IPS-NIHi7 (cell line): ENCODE measurements at regions not wholly inside any gene's neighbourhood (a gene's known extent, or its start where the extent isn't known, plus 50 kb on each side); places are given as distances from the start of the nearest gene placed in this dataset.
"Not testable (repeated sequence)": the region's sequence is repeated elsewhere in the genome, so short reads cannot be mapped to it uniquely, and the experiment has no call there.

Experiments used
- DNase-seq: peaks from one replicate; pipeline ENCODE4 v3.0.0; 2012; ENCODE audit warnings: mixed read lengths; ENCODE audit errors: extremely low spot score

DNA sequence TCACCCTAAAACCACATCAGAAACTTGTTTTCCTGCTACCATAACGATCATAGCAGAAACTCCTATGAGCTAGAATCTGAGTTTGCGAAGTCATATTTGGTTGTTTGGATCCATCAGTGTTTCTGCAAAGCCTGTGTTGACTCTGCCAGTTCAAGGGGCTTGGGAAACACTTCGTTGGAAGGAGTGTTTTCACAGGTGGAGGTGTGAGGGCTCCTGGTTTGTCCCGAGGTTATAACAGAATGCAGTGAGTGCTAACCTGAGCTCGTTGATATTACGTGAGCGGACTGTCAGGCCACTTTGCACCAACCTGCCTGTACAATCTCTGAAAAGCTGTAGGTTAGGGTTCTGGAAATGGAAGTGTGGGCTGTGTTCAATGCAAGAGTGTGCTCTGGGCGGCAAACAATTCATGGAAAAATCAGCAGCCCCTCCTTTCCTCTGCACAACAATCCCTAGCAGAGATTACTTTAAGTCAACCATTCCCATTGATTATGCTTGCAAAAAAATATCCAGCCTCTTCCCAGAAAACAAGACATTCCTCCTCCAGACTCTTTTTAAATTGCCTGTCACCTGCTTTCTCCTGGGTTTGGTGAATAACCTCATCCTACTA lies 622.0 kb downstream of the TYW1 start:
- no peak for DNase-seq

DNA sequence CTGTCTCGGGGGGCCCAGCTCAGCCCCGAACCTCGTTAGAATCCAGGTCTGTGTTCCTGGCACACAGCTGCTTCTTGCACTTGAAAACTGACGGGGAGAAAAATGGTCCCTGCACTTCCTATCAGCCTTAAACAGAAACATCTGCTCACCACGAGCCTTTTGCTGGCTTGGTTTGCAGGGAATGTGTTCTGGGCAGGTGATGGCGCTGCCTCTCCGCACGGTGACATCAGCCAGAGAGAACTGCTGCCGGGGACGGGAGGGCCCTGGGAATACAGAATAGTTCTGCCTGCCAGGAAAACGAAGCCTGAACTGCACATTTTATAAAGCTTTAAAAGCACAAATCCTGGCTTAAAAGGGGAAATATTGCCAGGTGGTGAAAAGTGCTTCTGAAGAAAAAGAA lies 622.5 kb downstream of the TYW1 start:
- peak; percentile 49 for DNase-seq

DNA sequence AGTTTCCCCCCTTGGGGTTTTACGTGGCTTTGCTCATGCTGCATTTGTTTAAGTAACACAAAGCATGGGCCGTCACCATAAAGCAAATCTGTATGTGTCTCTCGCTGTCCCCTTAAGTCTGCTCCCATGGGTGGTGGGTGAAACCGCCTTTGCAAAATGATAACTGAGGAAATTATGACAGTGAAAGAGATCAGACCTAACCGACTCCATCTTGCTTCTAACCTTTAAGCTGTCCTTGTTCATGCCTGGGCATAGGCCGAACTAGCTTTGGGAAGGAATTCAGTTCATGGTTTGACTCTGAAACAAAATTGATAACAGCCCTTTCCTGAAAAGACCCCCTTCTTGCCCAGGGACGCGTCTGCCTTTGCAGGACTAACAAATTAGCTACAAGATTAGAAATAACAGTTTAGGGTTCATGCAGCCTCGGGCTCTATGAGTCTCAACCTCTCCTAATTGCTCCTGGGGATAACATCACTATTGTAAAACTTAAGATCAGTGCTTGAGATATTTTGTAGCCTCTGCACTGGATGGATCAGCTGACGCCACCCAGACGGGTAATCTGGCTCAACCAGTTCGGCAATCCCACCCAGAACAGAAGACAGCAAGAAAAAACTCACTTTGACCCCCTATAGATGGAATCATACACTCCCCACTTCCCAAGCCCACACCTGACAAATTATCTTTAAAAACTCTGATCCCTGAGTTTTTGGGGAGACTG lies 623.7 kb downstream of the TYW1 start:
- no peak for DNase-seq

DNA sequence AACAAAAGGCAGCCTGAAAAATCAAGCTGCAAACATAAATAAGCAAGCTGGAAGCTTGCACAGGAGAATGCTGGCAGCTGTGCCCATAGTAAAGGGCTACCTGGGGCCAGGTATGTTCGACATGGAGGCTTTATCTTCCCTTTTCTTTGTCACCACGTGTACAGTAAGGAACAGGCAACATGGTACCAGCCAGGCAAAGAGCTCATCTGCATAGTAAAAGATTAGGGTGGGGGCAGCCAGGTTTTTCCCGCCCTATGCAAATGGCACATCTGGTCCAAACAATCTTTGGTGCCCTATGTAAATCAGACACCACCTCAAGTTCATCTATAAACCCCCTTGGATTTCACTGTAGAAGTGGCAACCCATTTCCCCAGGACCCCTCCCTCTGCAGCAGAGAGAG lies 625.1 kb downstream of the TYW1 start:
- no peak for DNase-seq

DNA sequence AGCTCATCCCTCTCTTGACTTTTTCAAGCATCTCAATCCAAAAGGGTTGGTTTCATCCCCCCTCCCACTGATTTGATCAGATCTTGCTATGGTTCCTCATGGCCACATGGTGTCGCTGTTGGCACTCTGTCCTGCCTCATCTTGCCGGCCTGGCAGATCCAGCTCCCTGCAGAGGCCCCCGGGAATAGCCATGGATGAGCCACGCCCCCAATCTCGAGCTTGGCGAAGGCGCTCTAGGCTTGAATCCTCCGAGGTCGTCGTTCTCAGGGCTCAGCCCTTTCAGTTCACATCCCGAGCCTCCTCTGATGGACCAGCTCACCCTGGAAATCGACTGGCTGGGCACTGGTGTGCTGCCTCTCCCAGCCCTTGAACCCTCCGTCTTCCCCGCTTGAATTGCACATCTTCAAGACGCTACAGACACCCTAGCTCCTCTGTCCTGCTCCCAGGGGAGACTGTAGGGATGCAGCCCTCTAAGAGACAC lies 628.7 kb downstream of the TYW1 start:
- DNase-seq = peak; percentile 92

DNA sequence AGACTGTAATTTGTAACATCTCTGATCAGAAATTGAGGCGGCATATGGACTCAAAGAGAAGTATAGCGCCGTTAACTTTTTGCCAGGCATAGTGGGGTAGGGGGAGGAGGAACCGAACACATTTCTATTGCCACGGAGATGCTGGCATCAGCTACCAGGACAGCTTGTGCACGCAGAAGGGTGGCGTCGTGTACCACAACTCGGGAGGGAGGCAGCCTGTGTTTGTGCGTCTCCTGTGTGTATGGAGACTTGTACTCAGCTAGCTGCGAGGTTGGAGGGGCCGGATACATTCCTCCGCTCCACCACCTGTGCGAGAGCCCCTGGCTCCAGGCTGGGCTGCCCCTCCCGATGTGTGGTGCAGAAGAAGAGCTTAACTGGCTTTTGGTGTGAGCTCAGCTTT lies 634.8 kb downstream of the TYW1 start:
- DNase-seq = no peak

DNA sequence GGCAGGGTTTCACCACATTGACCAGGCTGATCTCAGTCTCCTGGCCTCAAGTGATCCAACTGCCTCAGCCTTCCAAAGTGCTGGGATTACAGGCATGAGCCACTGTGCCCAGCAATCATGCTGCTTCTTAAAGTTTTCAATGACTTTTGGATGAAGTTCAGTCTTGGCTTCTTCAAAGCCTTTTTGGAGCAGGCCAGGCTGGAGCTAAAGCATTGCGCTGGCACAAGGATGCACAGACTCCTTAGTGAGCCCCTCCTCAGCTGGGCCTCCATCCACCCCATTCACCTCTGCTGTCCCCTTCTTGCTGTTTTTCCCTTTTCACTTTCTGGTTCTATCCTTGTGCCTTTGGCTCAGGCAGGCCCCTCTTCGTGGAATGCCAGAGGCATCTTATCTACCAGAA lies 638.6 kb downstream of the TYW1 start:
- DNase-seq = no peak

DNA sequence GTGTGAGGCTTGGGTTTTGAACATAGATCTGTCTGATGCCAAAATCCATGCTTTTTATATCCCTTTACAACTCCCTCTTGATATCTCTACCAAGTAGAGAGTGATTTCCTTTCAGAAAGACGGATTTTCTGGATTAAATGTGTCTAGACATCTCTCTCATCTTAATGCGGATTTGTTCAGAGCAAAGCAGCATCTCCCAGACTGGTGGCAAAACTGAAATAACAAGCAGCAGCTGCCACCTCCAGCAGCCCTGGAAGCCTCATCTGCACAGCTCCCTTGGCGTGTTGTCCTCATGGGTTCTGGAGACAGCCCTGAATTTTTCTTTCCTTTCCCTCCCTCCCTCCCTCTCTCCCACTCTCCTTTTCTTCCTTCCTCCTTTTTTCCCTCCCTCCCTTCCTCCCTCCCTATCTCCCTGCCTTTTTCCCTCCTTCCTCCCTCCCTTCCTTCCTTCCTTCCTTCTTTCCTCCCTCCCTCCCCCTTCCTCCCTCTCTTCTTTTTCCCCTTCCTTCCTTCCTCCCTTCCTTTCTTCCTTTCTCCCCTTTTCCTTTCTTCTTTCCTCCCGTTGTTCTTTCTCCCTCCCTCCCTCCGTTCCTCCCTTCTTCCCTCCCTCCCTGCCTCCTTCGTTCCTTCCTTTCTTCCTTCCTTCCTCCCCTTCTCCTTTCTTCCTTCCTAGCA lies 639.9 kb downstream of the TYW1 start:
- DNase-seq = no peak

DNA sequence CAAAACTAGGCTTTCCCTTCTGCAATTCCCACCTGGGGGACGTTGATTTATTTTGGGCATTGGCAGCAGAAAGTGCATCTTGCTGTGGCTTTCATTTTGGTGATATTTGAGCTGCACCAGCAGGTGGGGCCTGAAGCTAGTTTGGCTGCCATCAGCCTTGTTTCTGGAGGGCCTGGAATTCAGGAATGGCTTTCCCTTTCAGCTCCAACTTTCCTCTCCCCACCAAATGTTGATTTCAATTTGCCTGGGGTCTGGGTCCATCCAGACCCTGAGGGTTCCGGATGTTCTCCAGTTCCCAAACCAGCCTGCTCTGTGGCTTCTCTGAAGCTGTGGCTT lies 640.4 kb downstream of the TYW1 start:
- peak; percentile 59 for DNase-seq

DNA sequence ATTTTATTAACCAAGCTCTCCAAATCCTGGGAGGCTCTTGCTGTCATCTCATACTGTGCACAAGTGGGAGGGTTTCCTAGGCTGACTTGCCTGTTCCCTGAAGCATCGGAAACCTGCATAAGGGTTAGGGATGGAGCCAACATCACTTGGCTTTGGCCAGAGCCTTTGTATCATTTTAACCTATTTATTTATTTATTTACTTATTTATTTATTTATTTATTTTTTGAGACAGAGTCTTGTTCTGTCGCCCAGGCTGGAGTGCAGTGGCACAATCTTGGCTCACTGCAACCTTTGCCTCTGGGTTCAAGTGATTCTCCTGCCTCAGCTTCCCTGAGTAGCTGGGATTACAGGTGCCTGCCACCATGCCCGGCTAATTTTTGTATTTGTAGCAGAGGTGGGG lies 645.9 kb downstream of the TYW1 start:
- not testable (repeated sequence) for DNase-seq

DNA sequence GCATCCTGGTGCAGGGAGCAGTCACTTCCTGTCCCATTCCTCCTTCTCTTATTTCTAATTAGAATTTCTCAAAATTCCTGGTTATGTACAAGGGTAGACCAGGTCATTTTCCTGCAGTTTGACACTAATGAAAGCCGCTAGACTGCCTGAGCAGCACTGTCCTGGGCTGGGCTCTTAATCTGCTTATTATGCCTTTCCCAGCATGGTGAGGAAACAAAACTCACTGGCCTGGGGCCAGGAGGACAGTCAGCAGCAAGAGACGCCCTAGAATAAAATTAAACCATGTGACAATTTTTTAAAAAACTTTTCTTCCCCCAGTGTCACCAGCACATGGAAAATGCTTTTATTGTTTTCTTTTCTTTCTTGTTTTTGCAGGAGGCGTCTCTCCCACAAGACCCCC lies 647.5 kb downstream of the TYW1 start:
- DNase-seq = no peak

DNA sequence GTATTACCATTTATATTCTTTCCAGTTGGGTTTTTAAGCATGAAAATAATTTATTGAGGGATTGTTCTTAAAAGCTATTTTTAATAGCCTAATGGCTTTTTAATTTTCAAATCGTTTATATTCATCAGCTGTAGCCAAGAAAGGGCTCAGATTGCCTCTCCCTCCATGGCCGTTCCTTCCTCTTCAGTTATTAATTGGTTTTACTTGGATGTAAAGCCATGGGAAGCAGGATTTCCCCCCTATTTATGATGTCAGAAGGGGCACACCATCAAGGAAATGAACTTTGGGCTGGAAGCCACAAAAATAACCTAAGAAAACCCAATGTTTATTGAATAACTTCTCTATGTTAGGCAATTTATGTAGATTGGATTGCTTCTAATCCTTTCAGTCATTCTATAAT lies 656.3 kb downstream of the TYW1 start:
- no peak for DNase-seq

DNA sequence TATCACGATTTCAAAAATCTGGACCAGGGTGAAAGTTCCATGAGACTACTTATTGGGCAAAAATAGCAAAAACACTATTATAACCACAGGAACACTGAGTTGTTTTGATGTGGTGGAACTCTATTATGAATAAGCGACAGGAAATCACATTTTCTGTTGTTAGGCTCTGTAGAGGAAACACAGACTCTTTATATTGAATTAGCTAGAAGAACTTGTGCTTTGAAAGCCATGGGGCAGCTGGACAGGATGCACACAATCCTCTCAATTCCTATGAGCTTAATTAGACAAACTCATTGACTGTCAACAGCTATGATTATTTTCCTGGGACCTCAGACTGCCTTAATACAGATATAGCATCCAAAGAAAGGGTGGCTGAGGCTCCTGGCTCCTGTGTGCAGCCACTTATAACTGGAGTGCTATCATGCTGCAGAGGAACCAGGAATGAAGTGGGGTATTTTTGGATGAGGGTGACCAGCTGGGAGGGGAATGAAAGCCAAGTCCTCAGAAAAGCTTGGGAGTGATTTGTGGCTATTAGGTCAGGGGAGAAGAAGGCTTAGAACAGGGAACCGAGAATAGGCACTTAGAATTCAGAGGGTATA lies 657.3 kb downstream of the TYW1 start:
- DNase-seq = no peak

DNA sequence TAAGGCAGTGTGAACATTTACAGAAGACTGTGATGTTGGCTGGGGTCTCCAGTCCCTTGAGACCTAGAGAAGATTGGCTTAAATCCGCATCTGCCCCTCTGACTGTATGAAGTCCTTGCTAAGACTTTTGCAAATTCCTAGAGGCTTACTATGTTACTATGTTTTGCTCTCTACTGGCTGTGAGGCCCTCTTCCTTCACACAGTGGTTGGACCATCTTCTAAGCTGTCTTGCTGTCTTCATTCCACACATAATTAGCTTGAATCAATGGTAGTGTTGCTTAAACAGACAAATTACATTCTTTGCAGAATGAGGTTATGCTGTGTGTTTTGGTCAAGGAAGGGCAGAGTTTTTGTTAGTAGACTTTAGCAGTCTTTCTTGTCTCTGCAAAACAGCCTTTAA lies 658.0 kb downstream of the TYW1 start:
- DNase-seq = no peak

DNA sequence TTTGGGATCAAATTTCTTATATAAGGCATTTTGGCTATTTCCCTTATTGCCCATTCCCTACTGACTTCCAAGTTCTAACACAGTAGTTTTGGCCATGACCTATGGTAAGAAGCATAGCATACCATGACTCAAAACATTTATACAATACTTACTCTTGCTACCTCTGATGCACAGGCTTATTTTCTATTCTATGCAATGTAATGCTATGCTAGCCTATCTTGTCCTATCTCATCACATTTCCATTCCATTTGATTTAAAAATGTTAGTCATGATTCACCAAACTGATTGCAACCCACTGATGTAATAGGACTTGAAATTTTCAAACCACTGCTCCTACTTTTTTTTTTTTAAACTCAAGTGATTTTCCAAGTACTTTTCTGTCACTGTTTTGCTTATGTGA lies 658.5 kb downstream of the TYW1 start:
- no peak for DNase-seq

DNA sequence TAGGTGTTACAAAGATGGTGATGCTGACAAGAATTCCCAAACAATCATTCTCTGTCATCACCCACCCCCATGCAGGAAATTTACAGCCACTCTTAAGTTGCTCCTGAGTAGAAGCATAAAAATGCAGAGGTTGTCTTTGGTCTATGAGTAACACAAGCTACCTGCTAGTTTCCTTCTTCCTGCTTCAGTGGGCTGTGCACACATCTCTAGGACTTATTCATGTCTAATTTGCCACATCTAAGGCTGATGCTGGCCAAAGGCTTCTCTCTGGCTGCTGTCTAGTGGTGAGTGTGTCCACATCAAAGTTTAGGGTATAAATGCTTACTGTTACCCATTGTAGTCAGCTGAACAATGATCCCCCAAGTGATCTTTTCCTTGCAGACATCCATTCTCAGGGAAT lies 662.5 kb downstream of the TYW1 start:
- DNase-seq = no peak

DNA sequence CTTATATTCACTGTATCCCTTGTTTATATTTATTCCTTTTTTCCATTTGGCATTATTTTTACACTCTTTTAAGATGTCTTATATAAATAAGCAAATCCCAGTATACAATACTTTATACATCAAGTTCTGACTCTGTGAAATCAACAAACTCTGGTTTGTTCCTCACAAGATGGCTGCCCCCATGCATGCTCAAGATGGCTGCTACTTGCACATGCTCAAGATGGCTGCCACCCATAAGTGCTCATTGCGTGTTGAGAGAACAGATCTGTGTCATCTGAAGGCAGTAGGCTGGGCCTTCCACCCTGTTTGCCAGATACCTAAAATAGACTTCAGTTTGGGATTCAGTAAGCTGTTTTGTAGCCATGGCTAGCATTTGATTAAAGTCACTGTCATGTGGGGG lies 666.2 kb downstream of the TYW1 start:
- DNase-seq = no peak

DNA sequence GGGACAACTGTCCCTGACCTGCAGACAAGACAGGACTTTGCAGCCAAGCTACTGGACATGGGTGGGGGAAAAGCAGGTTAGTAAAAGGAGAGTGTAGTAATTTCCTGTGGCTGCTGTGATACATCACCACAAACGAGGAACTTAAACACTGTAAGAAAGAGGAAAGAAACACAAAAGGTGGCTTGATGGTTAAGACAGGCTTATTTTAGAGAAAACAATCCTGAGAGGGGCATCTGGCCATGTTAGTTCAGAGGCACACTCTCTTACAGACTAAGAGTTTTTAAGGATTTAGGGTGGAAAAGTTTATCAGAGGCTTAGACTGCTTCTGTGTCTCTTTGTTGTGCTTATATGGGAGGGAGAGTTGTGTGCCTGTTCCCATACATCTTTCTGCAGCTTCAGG lies 667.0 kb downstream of the TYW1 start:
- DNase-seq = no peak

DNA sequence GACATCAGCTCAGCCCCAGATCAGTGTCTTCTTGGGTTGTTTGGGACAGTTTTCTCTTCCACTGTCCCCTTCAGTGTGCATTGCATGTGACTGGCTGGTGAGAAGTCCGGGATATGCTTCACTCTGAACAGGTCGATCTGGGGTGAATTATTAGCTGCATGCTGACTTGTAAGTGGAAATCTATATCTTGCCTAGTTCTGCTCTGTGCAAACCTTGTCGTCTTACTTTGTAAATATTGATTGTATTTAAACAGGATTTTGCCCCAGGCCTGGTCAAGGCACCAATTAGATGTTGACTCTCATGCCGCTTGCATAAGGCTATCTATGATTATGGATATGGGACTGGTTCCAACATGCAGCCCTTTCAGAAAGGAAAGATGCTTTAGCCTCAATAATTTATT lies 669.7 kb downstream of the TYW1 start:
- DNase-seq = not testable (repeated sequence)

DNA sequence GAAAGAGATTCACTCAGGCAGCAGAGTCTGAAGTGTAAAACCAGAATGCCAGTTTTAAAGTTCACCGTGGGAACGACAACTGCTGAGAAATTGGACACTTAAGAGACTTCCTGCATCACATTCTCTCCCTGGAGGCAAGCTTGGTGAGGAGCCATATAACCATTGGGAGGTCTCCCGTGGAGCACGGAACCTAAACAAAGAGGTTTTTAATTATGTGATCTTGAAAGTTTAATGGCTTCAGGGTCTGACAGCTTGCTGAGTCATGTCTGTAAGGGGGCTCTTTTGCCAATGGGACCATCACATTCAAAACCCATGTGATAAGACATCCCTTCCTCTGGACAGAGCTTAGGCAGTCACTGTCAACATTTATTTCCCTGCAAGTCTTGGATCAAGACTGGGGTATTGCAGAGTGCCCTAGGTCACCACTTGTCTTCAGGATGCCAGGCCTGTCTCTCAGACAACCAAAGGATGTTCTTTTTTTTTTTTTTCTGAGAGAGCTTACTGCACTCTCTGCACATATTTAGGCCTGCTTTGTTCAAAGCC lies 674.4 kb downstream of the TYW1 start:
- DNase-seq = no peak

DNA sequence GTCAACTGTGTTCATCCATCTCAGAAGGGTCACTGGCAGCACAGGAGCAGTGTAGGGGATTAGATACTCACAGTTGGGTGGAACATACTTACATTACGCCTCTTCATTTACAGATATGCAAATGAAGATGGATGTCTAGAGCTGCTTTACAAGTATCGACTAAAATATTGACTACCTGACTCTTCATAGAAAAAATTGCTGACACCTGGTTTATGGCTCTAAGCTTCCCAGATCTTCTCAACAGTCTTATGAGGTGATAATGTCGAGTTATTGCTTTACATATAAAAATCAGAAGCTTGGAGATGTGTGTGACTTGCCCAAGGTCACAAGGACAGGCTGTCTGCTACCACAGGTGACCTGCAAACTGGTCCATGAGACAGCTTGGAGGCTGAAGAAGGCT lies 677.2 kb downstream of the TYW1 start:
- DNase-seq = no peak

DNA sequence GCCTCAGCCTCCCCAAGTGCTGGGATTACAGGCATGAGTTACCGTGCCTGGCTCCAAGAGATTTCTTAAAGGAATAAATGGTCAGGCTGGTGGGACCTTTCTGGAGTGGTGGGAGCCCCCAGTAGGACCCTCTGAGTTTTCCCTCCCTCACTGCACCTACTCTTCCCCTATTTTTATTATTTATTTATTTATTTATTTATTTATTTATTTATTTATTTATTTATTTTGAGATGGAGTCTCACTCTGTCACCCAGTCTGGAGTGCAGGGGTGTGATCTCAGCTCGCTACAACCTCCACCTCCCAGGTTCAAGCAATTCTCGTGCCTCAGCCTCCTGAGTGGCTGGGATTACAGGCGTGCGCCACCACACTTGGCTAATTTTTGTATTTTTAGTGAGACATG lies 678.2 kb downstream of the TYW1 start:
- DNase-seq = not testable (repeated sequence)

DNA sequence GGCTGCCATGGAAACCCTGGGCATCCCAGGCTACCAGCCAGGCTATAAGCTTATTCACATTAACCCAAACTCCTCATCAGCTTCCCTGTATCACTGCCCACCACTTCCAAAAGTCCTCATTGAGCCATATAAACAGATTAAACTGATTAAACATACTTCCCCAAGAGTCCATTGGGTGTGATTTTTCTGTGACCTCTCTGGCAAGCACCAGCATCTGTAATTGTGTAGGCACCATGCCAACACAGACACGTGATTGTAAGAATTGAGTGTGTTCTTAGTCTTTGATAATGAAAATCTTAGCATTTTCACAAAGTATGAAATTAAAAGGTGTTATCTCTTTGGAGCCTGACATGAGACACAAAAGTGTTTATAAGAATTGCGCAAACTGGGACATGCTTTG lies 679.3 kb downstream of the TYW1 start:
- DNase-seq = no peak
